ENCODE measurements at regions not wholly inside any gene's neighbourhood (a gene's known extent, or its start where the extent isn't known, plus 50 kb on each side); places are given as distances from the start of the nearest gene placed in this dataset.

- TF ChIP-seq CTCF (IDR thresholded peaks at IDR 0.05; ENCODE audit: low read depth, low read length, poor library complexity, severe bottlenecking), result no peak
- no peak for TF ChIP-seq EZH2phosphoT487 (IDR thresholded peaks at IDR 0.05; ENCODE audit: borderline replicate concordance, low read length)
Measured at GRCh38 chr11:29957431-29957830, 59.4 kb downstream of the KCNA4 start.

Measured in DOHH2 (cell line).